GM23338 (cell line): ENCODE measurements at regions not wholly inside any gene's neighbourhood (a gene's known extent, or its start where the extent isn't known, plus 50 kb on each side); places are given as distances from the start of the nearest gene placed in this dataset.

Experiments used
- ATAC-seq: fragments of 200-7000 bp; cut with Tn5 transposase; 3 replicates; pipeline ENCODE4 v1.9.1; 2020
- DNase-seq: peaks from one replicate; pipeline ENCODE4 v3.0.0-alpha.2; 2015; ENCODE audit warnings: low spot score
- H2AFZ ChIP-seq: fragments of 200-600 bp; sonication (generic); 2 replicates; pipeline ENCODE4 v1.8.0; 2016; ENCODE audit warnings: antibody characterized with exemption, mild to moderate bottlenecking, moderate library complexity
- H3F3A ChIP-seq: fragments of 200-600 bp; sonication (generic); replicated peaks from 2 replicates; pipeline ENCODE4 v1.8.0; 2017; ENCODE audit warnings: antibody characterized with exemption, mixed run types, low read depth
- H3K27ac ChIP-seq: fragments of 200-600 bp; sonication (generic); 2 replicates; pipeline ENCODE4 v1.6.1; 2016; ENCODE audit warnings: low read depth
- H3K27me3 ChIP-seq: fragments of 200-600 bp; sonication (generic); 2 replicates; pipeline ENCODE4 v1.8.0; 2016; ENCODE audit warnings: mild to moderate bottlenecking, mixed run types, moderate library complexity; ENCODE audit not compliant: insufficient read depth
- H3K36me3 ChIP-seq: fragments of 200-600 bp; sonication (generic); 2 replicates; pipeline ENCODE4 v1.8.0; 2016; ENCODE audit warnings: mild to moderate bottlenecking; ENCODE audit not compliant: insufficient read depth
- H3K4me1 ChIP-seq: fragments of 200-600 bp; sonication (generic); 2 replicates; pipeline ENCODE4 v1.8.0; 2016; ENCODE audit warnings: mild to moderate bottlenecking, moderate library complexity; ENCODE audit not compliant: insufficient read depth
- H3K4me2 ChIP-seq: fragments of 200-600 bp; sonication (generic); 2 replicates; pipeline ENCODE4 v1.7.1; 2017; ENCODE audit warnings: mixed run types
- H3K4me3 ChIP-seq: fragments of 200-600 bp; sonication (generic); 2 replicates; pipeline ENCODE4 v1.6.1; 2016; ENCODE audit warnings: mixed run types
- H3K79me2 ChIP-seq: fragments of 200-600 bp; sonication (generic); replicated peaks from 2 replicates; pipeline ENCODE4 v1.8.0; 2017; ENCODE audit warnings: mild to moderate bottlenecking; ENCODE audit not compliant: insufficient read depth
- H3K9me2 ChIP-seq: fragments of 200-600 bp; sonication (generic); 2 replicates; pipeline ENCODE4 v1.8.0; 2017; ENCODE audit not compliant: insufficient read depth
- H4K20me1 ChIP-seq: fragments of 200-600 bp; sonication (generic); replicated peaks from 2 replicates; pipeline ENCODE4 v1.8.0; 2017; ENCODE audit warnings: mild to moderate bottlenecking; ENCODE audit not compliant: insufficient read depth
- H3K27ac Mint-ChIP-seq: 2 replicates; pipeline ENCODE4 v1.8.0; 2020; ENCODE audit warnings: inconsistent platforms, mild to moderate bottlenecking, moderate library complexity, mixed read lengths
- H3K27me3 Mint-ChIP-seq: 3 replicates; pipeline ENCODE4 v1.8.0; 2022; ENCODE audit warnings: low read depth, mild to moderate bottlenecking, moderate library complexity, mixed read lengths, inconsistent platforms; ENCODE audit not compliant: insufficient read depth, poor library complexity
- H3K36me3 Mint-ChIP-seq: 3 replicates; pipeline ENCODE4 v1.8.0; 2021; ENCODE audit warnings: low read depth, mild to moderate bottlenecking, inconsistent platforms, moderate library complexity, mixed read lengths
- H3K4me1 Mint-ChIP-seq: 3 replicates; pipeline ENCODE4 v1.8.0; 2020; ENCODE audit warnings: mild to moderate bottlenecking, inconsistent platforms, mixed read lengths
- H3K4me3 Mint-ChIP-seq: 3 replicates; pipeline ENCODE4 v1.8.0; 2021; ENCODE audit warnings: moderate library complexity, mild to moderate bottlenecking, inconsistent platforms, mixed read lengths
- H3K9me3 Mint-ChIP-seq: 3 replicates; pipeline ENCODE4 v1.8.0; 2020; ENCODE audit warnings: moderate library complexity, mild to moderate bottlenecking, inconsistent platforms, mixed read lengths
- CREB1 ChIP-seq: fragments of 250-450 bp; sonication (Bioruptor Pico); IDR thresholded peaks from 2 replicates; pipeline ENCODE4 v1.5.0; 2020; ENCODE audit warnings: low read depth, mild to moderate bottlenecking, moderate library complexity
- JUNB ChIP-seq: IDR thresholded peaks from one replicate; pipeline ENCODE4 v1.6.1; 2016; ENCODE audit warnings: antibody characterized with exemption; ENCODE audit not compliant: unreplicated experiment
- TF ChIP-seq, protein P1 (sequence below), 2 experiments: fragments of 200-600 bp in 1 of 2; sonication (generic) in 1 of 2; conservative IDR thresholded peaks; 2 replicates each; pipeline versions ENCODE4 v1.5.1 to v1.6.1; 2016 to 2017; ENCODE audit warnings: antibody characterized with exemption in 2 of 2, low read depth in 2 of 2, mild to moderate bottlenecking in 2 of 2, moderate library complexity in 1 of 2
- TF ChIP-seq, protein P2 (sequence below): IDR thresholded peaks from one replicate; pipeline ENCODE4 v1.6.1; 2018; ENCODE audit warnings: antibody characterized with exemption; ENCODE audit not compliant: unreplicated experiment
- TF ChIP-seq, protein P3 (sequence below): fragments of 250-450 bp; sonication (Bioruptor Pico); IDR thresholded peaks from 2 replicates; pipeline ENCODE4 v1.5.0; 2020; ENCODE audit warnings: mild to moderate bottlenecking, moderate library complexity
- TF ChIP-seq, protein P4 (sequence below): IDR thresholded peaks from 2 replicates; pipeline ENCODE4 v1.6.1; 2016; ENCODE audit warnings: antibody characterized with exemption

DNA sequence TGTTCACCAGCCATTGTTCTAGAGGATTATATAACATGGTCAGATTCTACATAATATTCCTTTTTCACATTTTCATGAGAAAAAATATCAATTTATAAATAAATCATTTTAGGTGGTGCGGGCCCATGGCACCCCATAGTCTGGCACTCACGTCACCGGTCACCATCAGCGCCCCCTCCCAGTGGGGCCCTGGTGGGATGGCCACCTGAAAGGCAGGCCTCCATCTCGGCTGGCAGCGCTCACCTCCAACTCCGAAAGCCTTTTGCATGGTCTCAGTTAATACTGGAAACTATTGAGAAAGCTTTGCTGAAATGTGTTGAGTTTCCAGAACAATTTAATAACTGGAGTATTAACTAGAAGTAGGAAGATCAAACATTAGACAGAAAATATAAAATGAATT lies 141.4 kb upstream of the SALL3 start:
- Histone ChIP-seq H2AFZ (no peak overlapping the region), H3K27ac (no peak overlapping the region), H3K36me3 (no peaks in the 10 kb centered on the region), H3K79me2 (no peaks in the 10 kb centered on the region), H3K4me2 (no peak overlapping the region), H3F3A (peaks cover 9% of the 10 kb centered on the region), H3K9me2 (no peaks in the 10 kb centered on the region), H3K27me3 (no peaks in the 10 kb centered on the region), H4K20me1 (no peaks in the 10 kb centered on the region), H3K4me3 (no peak overlapping the region), H3K4me1 (no peaks in the 10 kb centered on the region)
- no peak for DNase-seq
- Mint-ChIP-seq H3K36me3 (peaks cover 36% of the 10 kb centered on the region), H3K27me3 (peaks cover 4% of the 10 kb centered on the region), H3K4me3 (no peak overlapping the region), H3K9me3 (peaks cover 93% of the 10 kb centered on the region), H3K4me1 (no peaks in the 10 kb centered on the region), H3K27ac (no peak overlapping the region)
- TF ChIP-seq, protein P1, sequence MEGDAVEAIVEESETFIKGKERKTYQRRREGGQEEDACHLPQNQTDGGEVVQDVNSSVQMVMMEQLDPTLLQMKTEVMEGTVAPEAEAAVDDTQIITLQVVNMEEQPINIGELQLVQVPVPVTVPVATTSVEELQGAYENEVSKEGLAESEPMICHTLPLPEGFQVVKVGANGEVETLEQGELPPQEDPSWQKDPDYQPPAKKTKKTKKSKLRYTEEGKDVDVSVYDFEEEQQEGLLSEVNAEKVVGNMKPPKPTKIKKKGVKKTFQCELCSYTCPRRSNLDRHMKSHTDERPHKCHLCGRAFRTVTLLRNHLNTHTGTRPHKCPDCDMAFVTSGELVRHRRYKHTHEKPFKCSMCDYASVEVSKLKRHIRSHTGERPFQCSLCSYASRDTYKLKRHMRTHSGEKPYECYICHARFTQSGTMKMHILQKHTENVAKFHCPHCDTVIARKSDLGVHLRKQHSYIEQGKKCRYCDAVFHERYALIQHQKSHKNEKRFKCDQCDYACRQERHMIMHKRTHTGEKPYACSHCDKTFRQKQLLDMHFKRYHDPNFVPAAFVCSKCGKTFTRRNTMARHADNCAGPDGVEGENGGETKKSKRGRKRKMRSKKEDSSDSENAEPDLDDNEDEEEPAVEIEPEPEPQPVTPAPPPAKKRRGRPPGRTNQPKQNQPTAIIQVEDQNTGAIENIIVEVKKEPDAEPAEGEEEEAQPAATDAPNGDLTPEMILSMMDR (conservative IDR thresholded peaks at IDR 0.05; ENCODE audit: low read depth in 2 of 2): no peak
- TF ChIP-seq, protein P2, sequence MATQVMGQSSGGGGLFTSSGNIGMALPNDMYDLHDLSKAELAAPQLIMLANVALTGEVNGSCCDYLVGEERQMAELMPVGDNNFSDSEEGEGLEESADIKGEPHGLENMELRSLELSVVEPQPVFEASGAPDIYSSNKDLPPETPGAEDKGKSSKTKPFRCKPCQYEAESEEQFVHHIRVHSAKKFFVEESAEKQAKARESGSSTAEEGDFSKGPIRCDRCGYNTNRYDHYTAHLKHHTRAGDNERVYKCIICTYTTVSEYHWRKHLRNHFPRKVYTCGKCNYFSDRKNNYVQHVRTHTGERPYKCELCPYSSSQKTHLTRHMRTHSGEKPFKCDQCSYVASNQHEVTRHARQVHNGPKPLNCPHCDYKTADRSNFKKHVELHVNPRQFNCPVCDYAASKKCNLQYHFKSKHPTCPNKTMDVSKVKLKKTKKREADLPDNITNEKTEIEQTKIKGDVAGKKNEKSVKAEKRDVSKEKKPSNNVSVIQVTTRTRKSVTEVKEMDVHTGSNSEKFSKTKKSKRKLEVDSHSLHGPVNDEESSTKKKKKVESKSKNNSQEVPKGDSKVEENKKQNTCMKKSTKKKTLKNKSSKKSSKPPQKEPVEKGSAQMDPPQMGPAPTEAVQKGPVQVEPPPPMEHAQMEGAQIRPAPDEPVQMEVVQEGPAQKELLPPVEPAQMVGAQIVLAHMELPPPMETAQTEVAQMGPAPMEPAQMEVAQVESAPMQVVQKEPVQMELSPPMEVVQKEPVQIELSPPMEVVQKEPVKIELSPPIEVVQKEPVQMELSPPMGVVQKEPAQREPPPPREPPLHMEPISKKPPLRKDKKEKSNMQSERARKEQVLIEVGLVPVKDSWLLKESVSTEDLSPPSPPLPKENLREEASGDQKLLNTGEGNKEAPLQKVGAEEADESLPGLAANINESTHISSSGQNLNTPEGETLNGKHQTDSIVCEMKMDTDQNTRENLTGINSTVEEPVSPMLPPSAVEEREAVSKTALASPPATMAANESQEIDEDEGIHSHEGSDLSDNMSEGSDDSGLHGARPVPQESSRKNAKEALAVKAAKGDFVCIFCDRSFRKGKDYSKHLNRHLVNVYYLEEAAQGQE: no peak
- no peak for TF ChIP-seq CREB1 (CRISPR knock-in tag)
- no peak for TF ChIP-seq JUNB
- TF ChIP-seq, protein P3, sequence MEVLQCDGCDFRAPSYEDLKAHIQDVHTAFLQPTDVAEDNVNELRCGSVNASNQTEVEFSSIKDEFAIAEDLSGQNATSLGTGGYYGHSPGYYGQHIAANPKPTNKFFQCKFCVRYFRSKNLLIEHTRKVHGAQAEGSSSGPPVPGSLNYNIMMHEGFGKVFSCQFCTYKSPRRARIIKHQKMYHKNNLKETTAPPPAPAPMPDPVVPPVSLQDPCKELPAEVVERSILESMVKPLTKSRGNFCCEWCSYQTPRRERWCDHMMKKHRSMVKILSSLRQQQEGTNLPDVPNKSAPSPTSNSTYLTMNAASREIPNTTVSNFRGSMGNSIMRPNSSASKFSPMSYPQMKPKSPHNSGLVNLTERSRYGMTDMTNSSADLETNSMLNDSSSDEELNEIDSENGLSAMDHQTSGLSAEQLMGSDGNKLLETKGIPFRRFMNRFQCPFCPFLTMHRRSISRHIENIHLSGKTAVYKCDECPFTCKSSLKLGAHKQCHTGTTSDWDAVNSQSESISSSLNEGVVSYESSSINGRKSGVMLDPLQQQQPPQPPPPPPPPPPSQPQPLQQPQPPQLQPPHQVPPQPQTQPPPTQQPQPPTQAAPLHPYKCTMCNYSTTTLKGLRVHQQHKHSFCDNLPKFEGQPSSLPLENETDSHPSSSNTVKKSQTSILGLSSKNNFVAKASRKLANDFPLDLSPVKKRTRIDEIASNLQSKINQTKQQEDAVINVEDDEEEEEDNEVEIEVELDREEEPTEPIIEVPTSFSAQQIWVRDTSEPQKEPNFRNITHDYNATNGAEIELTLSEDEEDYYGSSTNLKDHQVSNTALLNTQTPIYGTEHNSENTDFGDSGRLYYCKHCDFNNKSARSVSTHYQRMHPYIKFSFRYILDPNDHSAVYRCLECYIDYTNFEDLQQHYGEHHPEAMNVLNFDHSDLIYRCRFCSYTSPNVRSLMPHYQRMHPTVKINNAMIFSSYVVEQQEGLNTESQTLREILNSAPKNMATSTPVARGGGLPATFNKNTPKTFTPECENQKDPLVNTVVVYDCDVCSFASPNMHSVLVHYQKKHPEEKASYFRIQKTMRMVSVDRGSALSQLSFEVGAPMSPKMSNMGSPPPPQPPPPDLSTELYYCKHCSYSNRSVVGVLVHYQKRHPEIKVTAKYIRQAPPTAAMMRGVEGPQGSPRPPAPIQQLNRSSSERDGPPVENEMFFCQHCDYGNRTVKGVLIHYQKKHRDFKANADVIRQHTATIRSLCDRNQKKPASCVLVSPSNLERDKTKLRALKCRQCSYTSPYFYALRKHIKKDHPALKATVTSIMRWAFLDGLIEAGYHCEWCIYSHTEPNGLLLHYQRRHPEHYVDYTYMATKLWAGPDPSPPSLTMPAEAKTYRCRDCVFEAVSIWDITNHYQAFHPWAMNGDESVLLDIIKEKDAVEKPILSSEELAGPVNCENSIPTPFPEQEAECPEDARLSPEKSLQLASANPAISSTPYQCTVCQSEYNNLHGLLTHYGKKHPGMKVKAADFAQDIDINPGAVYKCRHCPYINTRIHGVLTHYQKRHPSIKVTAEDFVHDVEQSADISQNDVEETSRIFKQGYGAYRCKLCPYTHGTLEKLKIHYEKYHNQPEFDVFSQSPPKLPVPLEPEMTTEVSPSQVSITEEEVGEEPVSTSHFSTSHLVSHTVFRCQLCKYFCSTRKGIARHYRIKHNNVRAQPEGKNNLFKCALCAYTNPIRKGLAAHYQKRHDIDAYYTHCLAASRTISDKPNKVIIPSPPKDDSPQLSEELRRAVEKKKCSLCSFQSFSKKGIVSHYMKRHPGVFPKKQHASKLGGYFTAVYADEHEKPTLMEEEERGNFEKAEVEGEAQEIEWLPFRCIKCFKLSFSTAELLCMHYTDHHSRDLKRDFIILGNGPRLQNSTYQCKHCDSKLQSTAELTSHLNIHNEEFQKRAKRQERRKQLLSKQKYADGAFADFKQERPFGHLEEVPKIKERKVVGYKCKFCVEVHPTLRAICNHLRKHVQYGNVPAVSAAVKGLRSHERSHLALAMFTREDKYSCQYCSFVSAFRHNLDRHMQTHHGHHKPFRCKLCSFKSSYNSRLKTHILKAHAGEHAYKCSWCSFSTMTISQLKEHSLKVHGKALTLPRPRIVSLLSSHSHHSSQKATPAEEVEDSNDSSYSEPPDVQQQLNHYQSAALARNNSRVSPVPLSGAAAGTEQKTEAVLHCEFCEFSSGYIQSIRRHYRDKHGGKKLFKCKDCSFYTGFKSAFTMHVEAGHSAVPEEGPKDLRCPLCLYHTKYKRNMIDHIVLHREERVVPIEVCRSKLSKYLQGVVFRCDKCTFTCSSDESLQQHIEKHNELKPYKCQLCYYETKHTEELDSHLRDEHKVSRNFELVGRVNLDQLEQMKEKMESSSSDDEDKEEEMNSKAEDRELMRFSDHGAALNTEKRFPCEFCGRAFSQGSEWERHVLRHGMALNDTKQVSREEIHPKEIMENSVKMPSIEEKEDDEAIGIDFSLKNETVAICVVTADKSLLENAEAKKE: no peak
- TF ChIP-seq, protein P4, sequence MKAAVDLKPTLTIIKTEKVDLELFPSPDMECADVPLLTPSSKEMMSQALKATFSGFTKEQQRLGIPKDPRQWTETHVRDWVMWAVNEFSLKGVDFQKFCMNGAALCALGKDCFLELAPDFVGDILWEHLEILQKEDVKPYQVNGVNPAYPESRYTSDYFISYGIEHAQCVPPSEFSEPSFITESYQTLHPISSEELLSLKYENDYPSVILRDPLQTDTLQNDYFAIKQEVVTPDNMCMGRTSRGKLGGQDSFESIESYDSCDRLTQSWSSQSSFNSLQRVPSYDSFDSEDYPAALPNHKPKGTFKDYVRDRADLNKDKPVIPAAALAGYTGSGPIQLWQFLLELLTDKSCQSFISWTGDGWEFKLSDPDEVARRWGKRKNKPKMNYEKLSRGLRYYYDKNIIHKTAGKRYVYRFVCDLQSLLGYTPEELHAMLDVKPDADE: no peak
- no peak for ATAC-seq
